ENCODE measurements at regions not wholly inside any gene's neighbourhood (a gene's known extent, or its start where the extent isn't known, plus 50 kb on each side); places are given as distances from the start of the nearest gene placed in this dataset.

DNA sequence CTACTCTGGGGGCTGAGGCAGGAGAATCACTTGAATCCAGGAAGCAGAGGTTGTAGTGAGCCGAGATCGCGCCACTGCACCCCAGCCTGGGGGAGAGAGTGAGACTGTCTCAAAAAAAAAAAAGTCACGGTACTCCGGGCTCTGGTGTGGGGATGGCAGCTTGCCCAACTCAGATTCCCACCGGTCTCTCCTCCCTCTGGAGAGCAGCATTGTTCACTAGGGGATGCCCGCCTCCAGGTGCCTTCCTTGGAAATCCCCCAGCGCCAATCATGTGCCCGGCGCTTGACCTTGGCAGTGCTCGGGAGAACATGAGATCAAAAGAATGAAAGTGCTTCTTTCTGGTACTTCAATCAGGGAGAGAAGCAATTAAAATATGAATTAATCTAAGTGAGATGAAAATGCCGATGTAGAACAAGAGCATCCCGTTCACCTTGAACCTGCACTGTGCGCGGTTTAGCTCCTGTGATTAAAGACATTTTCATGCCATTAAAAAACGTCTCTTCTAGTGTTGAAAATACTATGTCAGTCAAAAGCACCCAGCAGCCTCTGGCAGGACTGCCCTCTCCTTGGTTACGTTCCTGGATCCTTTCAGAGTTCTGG is 1127.3 kb upstream of the AUTS2 start:
- no peaks in the 10 kb centered on the region for H3K36me3 ChIP-seq (ENCODE audit: control insufficient read depth, insufficient read depth, low read length)
- no peak overlapping the region for H3K4me3 ChIP-seq (ENCODE audit: low read depth, low read length)
- TF ChIP-seq, protein P1, sequence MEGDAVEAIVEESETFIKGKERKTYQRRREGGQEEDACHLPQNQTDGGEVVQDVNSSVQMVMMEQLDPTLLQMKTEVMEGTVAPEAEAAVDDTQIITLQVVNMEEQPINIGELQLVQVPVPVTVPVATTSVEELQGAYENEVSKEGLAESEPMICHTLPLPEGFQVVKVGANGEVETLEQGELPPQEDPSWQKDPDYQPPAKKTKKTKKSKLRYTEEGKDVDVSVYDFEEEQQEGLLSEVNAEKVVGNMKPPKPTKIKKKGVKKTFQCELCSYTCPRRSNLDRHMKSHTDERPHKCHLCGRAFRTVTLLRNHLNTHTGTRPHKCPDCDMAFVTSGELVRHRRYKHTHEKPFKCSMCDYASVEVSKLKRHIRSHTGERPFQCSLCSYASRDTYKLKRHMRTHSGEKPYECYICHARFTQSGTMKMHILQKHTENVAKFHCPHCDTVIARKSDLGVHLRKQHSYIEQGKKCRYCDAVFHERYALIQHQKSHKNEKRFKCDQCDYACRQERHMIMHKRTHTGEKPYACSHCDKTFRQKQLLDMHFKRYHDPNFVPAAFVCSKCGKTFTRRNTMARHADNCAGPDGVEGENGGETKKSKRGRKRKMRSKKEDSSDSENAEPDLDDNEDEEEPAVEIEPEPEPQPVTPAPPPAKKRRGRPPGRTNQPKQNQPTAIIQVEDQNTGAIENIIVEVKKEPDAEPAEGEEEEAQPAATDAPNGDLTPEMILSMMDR (IDR thresholded peaks at IDR 0.05; ENCODE audit: insufficient read depth, low read length, poor library complexity, severe bottlenecking) = no peak
- no peak for DNase-seq (ENCODE audit: low read depth)
- H3K27me3 ChIP-seq (ENCODE audit: control insufficient read depth, insufficient read depth, low read length) = no peaks in the 10 kb centered on the region

DNA sequence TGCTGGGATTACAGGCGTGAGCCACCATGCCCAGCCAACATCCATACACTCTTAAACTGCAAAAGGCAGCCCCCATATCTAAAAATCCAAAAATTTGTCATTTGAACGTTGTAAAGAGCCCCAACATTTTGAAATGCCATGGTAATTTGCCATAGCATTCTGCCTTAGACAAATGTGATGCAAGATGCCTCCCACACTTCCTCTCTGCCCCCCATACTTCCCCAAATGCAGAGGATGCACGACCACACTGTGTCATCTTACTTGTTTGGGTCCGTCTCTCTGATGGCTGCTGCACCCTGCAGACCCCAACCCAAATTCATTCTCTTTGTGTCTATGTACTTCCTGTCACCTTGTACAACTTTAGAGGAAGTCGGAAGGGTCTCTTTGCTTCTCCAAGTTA is 1125.6 kb upstream of the AUTS2 start:
- no peaks in the 10 kb centered on the region for H3K27me3 ChIP-seq (ENCODE audit: control insufficient read depth, insufficient read depth, low read length)
- TF ChIP-seq, protein P1 (IDR thresholded peaks at IDR 0.05; ENCODE audit: insufficient read depth, low read length, poor library complexity, severe bottlenecking) = no peak
- no peak overlapping the region for H3K4me3 ChIP-seq (ENCODE audit: low read depth, low read length)
- no peak for DNase-seq (ENCODE audit: low read depth)
- H3K36me3 ChIP-seq (ENCODE audit: control insufficient read depth, insufficient read depth, low read length) = no peaks in the 10 kb centered on the region

DNA sequence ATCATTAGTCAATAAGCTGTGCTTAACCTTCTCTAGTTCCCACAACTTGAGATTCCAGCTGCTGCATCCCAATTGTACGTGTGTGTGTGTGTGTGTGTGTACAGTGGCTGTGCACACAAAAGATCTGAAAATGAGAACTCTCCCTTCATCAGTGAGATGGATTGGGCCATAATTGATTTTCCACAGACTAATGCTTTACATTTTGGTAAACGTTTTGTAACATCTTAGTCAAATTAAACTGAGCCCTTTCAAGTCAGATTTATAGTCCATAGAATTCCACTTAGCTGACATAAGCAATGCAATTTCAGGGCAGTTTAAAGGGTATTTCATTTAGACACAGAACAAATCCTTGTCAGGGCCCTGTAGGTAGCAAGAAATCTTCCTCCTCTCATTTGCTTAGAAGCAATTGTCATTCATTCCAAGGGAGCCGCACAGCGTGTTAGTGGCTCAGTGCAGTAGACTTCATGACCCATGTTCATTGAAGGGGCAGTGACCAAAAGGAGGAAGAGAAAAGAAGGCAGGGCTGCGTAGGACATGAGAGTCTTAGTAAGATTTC is 1123.5 kb upstream of the AUTS2 start:
- Histone ChIP-seq H3K27me3 (ENCODE audit: control insufficient read depth, insufficient read depth, low read length) (no peaks in the 10 kb centered on the region), H3K4me3 (ENCODE audit: low read depth, low read length) (no peak overlapping the region), H3K36me3 (ENCODE audit: control insufficient read depth, insufficient read depth, low read length) (no peaks in the 10 kb centered on the region)
- TF ChIP-seq, protein P1 (IDR thresholded peaks at IDR 0.05; ENCODE audit: insufficient read depth, low read length, poor library complexity, severe bottlenecking) = no peak
- DNase-seq (ENCODE audit: low read depth) = no peak

DNA sequence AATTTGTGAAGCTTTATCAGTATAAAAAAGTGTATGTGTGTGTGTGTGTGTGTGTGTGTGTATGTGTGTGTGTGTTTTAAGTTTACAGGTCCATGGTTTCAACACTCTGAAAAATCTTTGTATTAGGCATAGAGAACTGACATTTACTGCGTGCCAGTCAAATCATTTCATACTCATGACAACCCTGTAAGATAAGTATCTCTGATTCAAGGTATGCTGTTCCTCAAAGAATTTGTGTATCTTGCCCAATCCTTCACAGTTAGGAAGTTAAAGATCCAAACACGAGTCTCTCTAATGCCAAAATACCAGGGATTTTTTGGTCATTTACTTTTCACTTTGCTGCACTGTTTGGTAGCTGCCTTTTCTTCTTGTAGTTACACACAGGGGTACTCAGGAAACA is 1121.3 kb upstream of the AUTS2 start:
- H3K36me3 ChIP-seq (ENCODE audit: control insufficient read depth, insufficient read depth, low read length) = no peaks in the 10 kb centered on the region
- DNase-seq (ENCODE audit: low read depth) = no peak
- no peaks in the 10 kb centered on the region for H3K27me3 ChIP-seq (ENCODE audit: control insufficient read depth, insufficient read depth, low read length)
- H3K4me3 ChIP-seq (ENCODE audit: low read depth, low read length) = no peak overlapping the region
- TF ChIP-seq, protein P1 (IDR thresholded peaks at IDR 0.05; ENCODE audit: insufficient read depth, low read length, poor library complexity, severe bottlenecking) = no peak

DNA sequence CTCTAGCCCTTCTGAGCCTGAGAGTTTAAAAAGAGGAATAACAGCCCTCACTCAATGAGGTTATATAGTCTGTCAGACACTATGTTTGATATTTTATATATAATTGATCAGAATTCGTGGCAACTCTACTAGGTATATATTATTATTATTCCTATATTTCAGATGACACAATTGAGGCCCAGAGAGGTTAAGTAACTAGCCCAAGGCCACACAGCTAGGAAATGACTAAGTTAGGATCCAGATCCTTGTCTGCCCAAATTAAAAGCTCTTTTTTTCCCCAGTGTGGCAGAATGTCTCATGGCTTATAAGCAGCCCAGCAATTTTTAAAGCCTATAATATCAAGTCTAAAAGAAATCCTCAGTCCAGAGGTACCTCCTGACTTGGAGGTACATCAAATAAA is 1119.9 kb upstream of the AUTS2 start:
- DNase-seq (ENCODE audit: low read depth) = no peak
- no peaks in the 10 kb centered on the region for H3K36me3 ChIP-seq (ENCODE audit: control insufficient read depth, insufficient read depth, low read length)
- no peak overlapping the region for H3K4me3 ChIP-seq (ENCODE audit: low read depth, low read length)
- TF ChIP-seq, protein P1 (IDR thresholded peaks at IDR 0.05; ENCODE audit: insufficient read depth, low read length, poor library complexity, severe bottlenecking) = no peak
- H3K27me3 ChIP-seq (ENCODE audit: control insufficient read depth, insufficient read depth, low read length) = no peaks in the 10 kb centered on the region

DNA sequence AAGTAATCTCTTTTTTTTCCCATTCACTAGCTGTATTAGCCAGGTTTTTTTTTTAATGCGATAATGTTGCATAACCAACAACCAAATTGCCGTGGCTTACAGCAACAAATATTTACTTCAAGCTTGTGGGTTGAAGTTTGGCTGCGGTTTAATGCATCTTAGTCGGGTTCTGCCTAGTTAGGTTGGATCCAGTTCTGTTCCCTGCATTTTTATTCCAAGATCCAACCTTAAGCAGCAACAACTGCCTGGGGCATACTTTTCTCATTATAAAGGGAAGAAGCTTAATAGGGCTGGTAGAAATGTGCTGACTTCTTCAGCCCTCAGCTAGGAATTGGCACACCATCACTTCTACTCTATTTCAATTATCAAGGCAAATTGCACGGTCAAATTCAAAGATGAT is 1115.5 kb upstream of the AUTS2 start:
- no peaks in the 10 kb centered on the region for H3K36me3 ChIP-seq (ENCODE audit: control insufficient read depth, insufficient read depth, low read length)
- no peak overlapping the region for H3K4me3 ChIP-seq (ENCODE audit: low read depth, low read length)
- TF ChIP-seq, protein P1 (IDR thresholded peaks at IDR 0.05; ENCODE audit: insufficient read depth, low read length, poor library complexity, severe bottlenecking) = no peak
- no peaks in the 10 kb centered on the region for H3K27me3 ChIP-seq (ENCODE audit: control insufficient read depth, insufficient read depth, low read length)
- no peak for DNase-seq (ENCODE audit: low read depth)
